ENCODE measurements at regions not wholly inside any gene's neighbourhood (a gene's known extent, or its start where the extent isn't known, plus 50 kb on each side); places are given as distances from the start of the nearest gene placed in this dataset.
A peak's percentile ranks its signal among the peaks of the same experiment; 100 is the strongest.

DNA sequence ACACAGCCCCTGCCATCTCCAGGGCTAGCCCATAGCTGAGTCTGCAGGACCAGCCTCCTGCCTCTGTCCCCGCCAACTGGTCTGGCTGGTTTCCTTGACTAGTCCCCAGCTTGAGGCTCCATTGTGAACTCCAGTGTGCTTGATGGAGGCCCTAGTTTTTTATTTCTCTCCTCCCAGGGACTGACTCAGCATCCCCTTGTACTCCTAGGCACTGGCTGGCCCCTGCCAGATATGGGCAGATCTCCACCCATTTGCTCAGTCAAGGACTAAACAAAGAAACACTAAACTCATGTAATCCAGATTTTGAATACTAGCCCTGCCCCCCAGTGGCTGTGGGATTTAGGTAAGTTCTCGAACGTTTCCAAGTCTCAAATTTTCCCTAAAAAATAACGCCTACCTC, 415.4 kb upstream of the RORA start (continued):
- TF ChIP-seq, protein P1, sequence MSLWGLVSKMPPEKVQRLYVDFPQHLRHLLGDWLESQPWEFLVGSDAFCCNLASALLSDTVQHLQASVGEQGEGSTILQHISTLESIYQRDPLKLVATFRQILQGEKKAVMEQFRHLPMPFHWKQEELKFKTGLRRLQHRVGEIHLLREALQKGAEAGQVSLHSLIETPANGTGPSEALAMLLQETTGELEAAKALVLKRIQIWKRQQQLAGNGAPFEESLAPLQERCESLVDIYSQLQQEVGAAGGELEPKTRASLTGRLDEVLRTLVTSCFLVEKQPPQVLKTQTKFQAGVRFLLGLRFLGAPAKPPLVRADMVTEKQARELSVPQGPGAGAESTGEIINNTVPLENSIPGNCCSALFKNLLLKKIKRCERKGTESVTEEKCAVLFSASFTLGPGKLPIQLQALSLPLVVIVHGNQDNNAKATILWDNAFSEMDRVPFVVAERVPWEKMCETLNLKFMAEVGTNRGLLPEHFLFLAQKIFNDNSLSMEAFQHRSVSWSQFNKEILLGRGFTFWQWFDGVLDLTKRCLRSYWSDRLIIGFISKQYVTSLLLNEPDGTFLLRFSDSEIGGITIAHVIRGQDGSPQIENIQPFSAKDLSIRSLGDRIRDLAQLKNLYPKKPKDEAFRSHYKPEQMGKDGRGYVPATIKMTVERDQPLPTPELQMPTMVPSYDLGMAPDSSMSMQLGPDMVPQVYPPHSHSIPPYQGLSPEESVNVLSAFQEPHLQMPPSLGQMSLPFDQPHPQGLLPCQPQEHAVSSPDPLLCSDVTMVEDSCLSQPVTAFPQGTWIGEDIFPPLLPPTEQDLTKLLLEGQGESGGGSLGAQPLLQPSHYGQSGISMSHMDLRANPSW (CRISPR knock-in tag; conservative IDR thresholded peaks at IDR 0.05; ENCODE audit: low read depth) = no peak

- ChIA-PET CTCF (interaction anchor here (1.0 to 4.9 kb wide), 2 partner anchors 193 to 425 kb away, joined by 3 to 32 read pairs; no protein-coding TSS in a partner anchor), POLR2A (interaction anchor here (0.6 kb wide), 1 partner anchor 196 kb away, joined by 3 read pairs; no protein-coding TSS in a partner anchor)
- Mint-ChIP-seq H3K27ac (no peak overlapping the region), H3K4me3 (no peak overlapping the region), H3K27me3 (ENCODE audit: low read depth) (peaks cover 44% of the 10 kb centered on the region), H3K9me3 (no peaks in the 10 kb centered on the region; the same call in 1 of the 2 replicates), H3K36me3 (no peaks in the 10 kb centered on the region), H3K4me1 (peaks cover 32% of the 10 kb centered on the region)
- DNase-seq (ENCODE audit: low spot score) (no peak), ATAC-seq (no peak)
- TF ChIP-seq, protein P1 (CRISPR knock-in tag; conservative IDR thresholded peaks at IDR 0.05; ENCODE audit: low read depth) = no peak
- TF ChIP-seq TP53 (CRISPR knock-in tag; IDR thresholded peaks at IDR 0.05) (no peak), ZNF396 (CRISPR knock-in tag; IDR thresholded peaks at IDR 0.05; ENCODE audit: borderline replicate concordance) (no peak), RELA (CRISPR knock-in tag; IDR thresholded peaks at IDR 0.05; ENCODE audit: borderline replicate concordance) (no peak), JAZF1 (CRISPR knock-in tag; IDR thresholded peaks at IDR 0.05) (no peak), HMGA2 (CRISPR knock-in tag; IDR thresholded peaks at IDR 0.05) (no peak)
These were observed 412.5 kb upstream of the RORA start for GRCh38 chr15:61641645-61642044.

DNA sequence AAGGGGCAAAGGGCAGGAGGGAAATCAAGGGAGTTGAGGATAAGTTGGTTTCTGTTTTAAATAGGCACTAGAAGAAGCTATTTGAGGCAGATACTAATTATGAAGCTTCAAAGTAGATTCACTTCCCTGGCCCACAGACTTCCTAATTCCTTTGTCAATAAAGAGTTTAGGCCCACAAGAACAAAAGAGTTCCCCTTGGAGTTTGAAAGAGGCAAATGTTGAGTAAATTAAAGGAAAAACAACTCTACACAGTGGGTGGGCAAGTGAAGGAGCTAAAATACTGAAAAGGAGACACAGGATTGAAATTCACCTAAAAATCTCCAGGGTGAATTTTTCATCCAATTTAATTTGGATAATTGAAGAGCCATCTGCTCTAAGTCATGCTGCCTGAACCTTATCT, 411.7 kb upstream of the RORA start:
- peaks cover 44% of the 10 kb centered on the region for H3K27me3 Mint-ChIP-seq (ENCODE audit: low read depth)
- ATAC-seq (peak; percentile 62), DNase-seq (ENCODE audit: low spot score) (no peak)
- CTCF ChIA-PET = interaction anchor here (0.6 to 4.9 kb wide), 3 partner anchors 14 to 456 kb away, joined by 3 to 32 read pairs (median 4); no protein-coding TSS in a partner anchor
- TF ChIP-seq, protein P2, sequence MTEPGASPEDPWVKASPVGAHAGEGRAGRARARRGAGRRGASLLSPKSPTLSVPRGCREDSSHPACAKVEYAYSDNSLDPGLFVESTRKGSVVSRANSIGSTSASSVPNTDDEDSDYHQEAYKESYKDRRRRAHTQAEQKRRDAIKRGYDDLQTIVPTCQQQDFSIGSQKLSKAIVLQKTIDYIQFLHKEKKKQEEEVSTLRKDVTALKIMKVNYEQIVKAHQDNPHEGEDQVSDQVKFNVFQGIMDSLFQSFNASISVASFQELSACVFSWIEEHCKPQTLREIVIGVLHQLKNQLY (CRISPR knock-in tag; IDR thresholded peaks at IDR 0.05) = no peak
- no peak for TF ChIP-seq NR1H2 (CRISPR knock-in tag; IDR thresholded peaks at IDR 0.05)
- TF ChIP-seq HMGXB4 (CRISPR knock-in tag; IDR thresholded peaks at IDR 0.05) = no peak
- TF ChIP-seq TP53 (CRISPR knock-in tag; IDR thresholded peaks at IDR 0.05) = no peak
- no peak for TF ChIP-seq ARID4B (CRISPR knock-in tag; IDR thresholded peaks at IDR 0.05; ENCODE audit: borderline replicate concordance)
- no peak for TF ChIP-seq JUN (CRISPR knock-in tag; IDR thresholded peaks at IDR 0.05)
- H3K4me3 Mint-ChIP-seq = no peak overlapping the region
- H3K36me3 Mint-ChIP-seq = no peaks in the 10 kb centered on the region
- H3K27ac Mint-ChIP-seq = no peak overlapping the region
- POLR2A ChIA-PET = interaction anchor here (0.6 kb wide), 1 partner anchor 197 kb away, joined by 3 read pairs; no protein-coding TSS in a partner anchor
- no peaks in the 10 kb centered on the region; the same call in 1 of the 2 replicates for H3K9me3 Mint-ChIP-seq
- H3K4me1 Mint-ChIP-seq = peaks cover 32% of the 10 kb centered on the region

Measured in WTC11 (cell line).